H9 (cell line): ENCODE measurements at regions not wholly inside any gene's neighbourhood (a gene's known extent, or its start where the extent isn't known, plus 50 kb on each side); places are given as distances from the start of the nearest gene placed in this dataset.

Experiments
- DNase-seq: peaks from one replicate; pipeline ENCODE4 v3.0.0-alpha.2; 2017
- H2AFZ ChIP-seq: one replicate; pipeline ENCODE4 v1.6.1; 2013; ENCODE audit warnings: mild to moderate bottlenecking, low read length, control low read depth, moderate library complexity
- H2AK5ac ChIP-seq: 2 replicates; pipeline ENCODE4 v1.6.1; 2013; ENCODE audit warnings: low read length, control low read depth, mixed read lengths; ENCODE audit not compliant: insufficient read length
- H2BK120ac ChIP-seq: one replicate; pipeline ENCODE4 v1.6.1; 2013; ENCODE audit warnings: low read depth, mild to moderate bottlenecking, low read length, control low read depth, inconsistent platforms; ENCODE audit not compliant: poor library complexity, severe bottlenecking
- H2BK12ac ChIP-seq: 2 replicates; pipeline ENCODE4 v1.6.1; 2013; ENCODE audit warnings: low read length, control low read depth, mixed read lengths, low read depth; ENCODE audit not compliant: insufficient read length
- H2BK15ac ChIP-seq: 2 replicates; pipeline ENCODE4 v1.6.1; 2013; ENCODE audit warnings: low read depth, low read length, control low read depth
- H2BK20ac ChIP-seq: one replicate; pipeline ENCODE4 v1.6.1; 2013; ENCODE audit warnings: low read depth, mild to moderate bottlenecking, low read length, control low read depth, inconsistent platforms; ENCODE audit not compliant: poor library complexity, severe bottlenecking
- H2BK5ac ChIP-seq: 2 replicates; pipeline ENCODE4 v1.6.1; 2013; ENCODE audit warnings: low read length, control low read depth, mixed read lengths; ENCODE audit not compliant: insufficient read length
- H3K14ac ChIP-seq: 2 replicates; pipeline ENCODE4 v1.6.1; 2013; ENCODE audit warnings: low read length, control low read depth; ENCODE audit not compliant: insufficient read depth
- H3K18ac ChIP-seq: 2 replicates; pipeline ENCODE4 v1.6.1; 2013; ENCODE audit warnings: low read depth, mild to moderate bottlenecking, mixed read lengths, low read length, control low read depth; ENCODE audit not compliant: insufficient read length
- H3K23ac ChIP-seq: 2 replicates; pipeline ENCODE4 v1.6.1; 2013; ENCODE audit warnings: low read length, control low read depth, mixed read lengths, low read depth; ENCODE audit not compliant: insufficient read length
- H3K23me2 ChIP-seq: 2 replicates; pipeline ENCODE4 v1.6.1; 2013; ENCODE audit warnings: low read depth, mild to moderate bottlenecking, mixed read lengths, low read length, control low read depth; ENCODE audit not compliant: insufficient read length, poor library complexity, severe bottlenecking
- H3K27ac ChIP-seq: 2 replicates; pipeline ENCODE4 v1.5.1; 2013; ENCODE audit warnings: low read length, control low read depth, mixed read lengths, low read depth; ENCODE audit not compliant: insufficient read length
- H3K27me3 ChIP-seq: 2 replicates; pipeline ENCODE4 v1.6.1; 2013; ENCODE audit warnings: low read length, control low read depth, inconsistent platforms; ENCODE audit not compliant: insufficient read depth
- H3K4ac ChIP-seq: 2 replicates; pipeline ENCODE4 v1.6.1; 2013; ENCODE audit warnings: low read depth, mild to moderate bottlenecking, control low read depth, inconsistent platforms, low read length, moderate library complexity
- H3K4me1 ChIP-seq: 2 replicates; pipeline ENCODE4 v1.6.1; 2013; ENCODE audit warnings: low read length, control low read depth, inconsistent platforms; ENCODE audit not compliant: insufficient read depth
- H3K4me2 ChIP-seq: 2 replicates; pipeline ENCODE4 v1.6.1; 2013; ENCODE audit warnings: low read length, control low read depth, mixed read lengths; ENCODE audit not compliant: insufficient read length, insufficient read depth
- H3K56ac ChIP-seq: 2 replicates; pipeline ENCODE4 v1.6.1; 2013; ENCODE audit warnings: low read depth, mild to moderate bottlenecking, mixed read lengths, low read length, control low read depth; ENCODE audit not compliant: insufficient read length
- H3K79me1 ChIP-seq: 2 replicates; pipeline ENCODE4 v1.6.1; 2013; ENCODE audit warnings: low read depth, mild to moderate bottlenecking, moderate library complexity, low read length, control low read depth, inconsistent platforms; ENCODE audit not compliant: insufficient read depth, poor library complexity, severe bottlenecking
- H3K79me2 ChIP-seq: 2 replicates; pipeline ENCODE4 v1.6.1; 2013; ENCODE audit warnings: low read length, control low read depth, inconsistent platforms; ENCODE audit not compliant: insufficient read depth
- H3K9ac ChIP-seq: 2 replicates; pipeline ENCODE4 v1.6.1; 2013; ENCODE audit warnings: low read length, control low read depth, mixed read lengths; ENCODE audit not compliant: insufficient read length; ENCODE audit errors: extremely low read depth
- H3K9me3 ChIP-seq: one replicate; pipeline ENCODE4 v1.6.1; 2013; ENCODE audit warnings: low read depth, low read length, inconsistent platforms; ENCODE audit not compliant: control insufficient read depth
- H3T11ph ChIP-seq: one replicate; pipeline ENCODE4 v1.6.1; 2013; ENCODE audit warnings: mild to moderate bottlenecking, low read length, control low read depth, inconsistent platforms
- H4K20me1 ChIP-seq: one replicate; pipeline ENCODE4 v1.6.1; 2013; ENCODE audit not compliant: control insufficient read depth, insufficient read length, insufficient read depth
- H4K5ac ChIP-seq: 2 replicates; pipeline ENCODE4 v1.6.1; 2013; ENCODE audit warnings: low read depth, mild to moderate bottlenecking, mixed read lengths, low read length, control low read depth; ENCODE audit not compliant: insufficient read length
- H4K8ac ChIP-seq: replicated peaks from 2 replicates; pipeline ENCODE4 v1.6.1; 2013; ENCODE audit warnings: low read length, control low read depth, mixed read lengths, low read depth; ENCODE audit not compliant: insufficient read length
- H4K91ac ChIP-seq: 2 replicates; pipeline ENCODE4 v1.6.1; 2013; ENCODE audit warnings: low read depth, mild to moderate bottlenecking, moderate library complexity, mixed read lengths, low read length, control low read depth; ENCODE audit not compliant: insufficient read length
- H3K27ac Mint-ChIP-seq, 3 experiments: 2 replicates in 2 of 3; 3 replicates in 1 of 3; pipeline ENCODE4 v1.8.0; 2020 to 2021; ENCODE audit warnings: mixed read lengths in 3 of 3, mild to moderate bottlenecking in 1 of 3, moderate library complexity in 1 of 3
- H3K27me3 Mint-ChIP-seq: 2 replicates; pipeline ENCODE4 v1.8.0; 2021; ENCODE audit warnings: low read depth, mild to moderate bottlenecking, moderate library complexity, mixed read lengths
- H3K36me3 Mint-ChIP-seq, 3 experiments: 2 replicates in 2 of 3; 3 replicates in 1 of 3; pipeline ENCODE4 v1.8.0; 2020 to 2021; ENCODE audit warnings: low read depth in 3 of 3, mixed read lengths in 3 of 3; ENCODE audit not compliant: insufficient read depth in 1 of 3
- H3K4me1 Mint-ChIP-seq, 2 experiments: 2 replicates each; pipeline ENCODE4 v1.8.0; 2020; ENCODE audit warnings: mixed read lengths in 2 of 2
- H3K4me3 Mint-ChIP-seq, 2 experiments: 2 replicates in 1 of 2; 3 replicates in 1 of 2; pipeline ENCODE4 v1.8.0; 2020 to 2021; ENCODE audit warnings: mild to moderate bottlenecking in 2 of 2, mixed read lengths in 2 of 2, moderate library complexity in 1 of 2
- H3K9me3 Mint-ChIP-seq, 2 experiments: 2 replicates in 1 of 2; 3 replicates in 1 of 2; pipeline ENCODE4 v1.8.0; 2020; ENCODE audit warnings: mild to moderate bottlenecking in 2 of 2, mixed read lengths in 2 of 2, moderate library complexity in 1 of 2
- CTCF ChIP-seq: fragments of 200-600 bp; sonication (generic); conservative IDR thresholded peaks from 3 replicates; pipeline ENCODE4 v1.8.0; 2021; ENCODE audit warnings: antibody characterized with exemption, mild to moderate bottlenecking
- WGBS: extraction: QIAGEN DNeasy Blood & Tissue Kit; methylation state at CpG from one replicate; pipeline ENCODE4 v1.1.7; 2013; ENCODE audit warnings: missing lambda C conversion rate, low lambda C conversion rate, mixed read lengths; ENCODE audit not compliant: insufficient read length; ENCODE audit errors: extremely low coverage; 5-methylcytosine and 5-hydroxymethylcytosine counted together

- TF ChIP-seq CTCF: no peak
- H3K9me3 Mint-ChIP-seq: no peaks in the 10 kb centered on the region
Observed at GRCh38 chr12:60333461-60333860, 737.6 kb downstream of the SLC16A7 start.

More at GRCh38 chr12:60333461-60333860, 737.6 kb downstream of the SLC16A7 start:
- Histone ChIP-seq H3K27me3 (no peaks in the 10 kb centered on the region), H3K56ac (no peak overlapping the region), H2BK15ac (no peak overlapping the region), H4K8ac (no peak overlapping the region), H3T11ph (no peak overlapping the region), H4K91ac (no peak overlapping the region), H3K9me3 (no peaks in the 10 kb centered on the region), H3K9ac (no peak overlapping the region), H3K23ac (no peak overlapping the region), H4K20me1 (no peaks in the 10 kb centered on the region), H2BK120ac (no peak overlapping the region), H2AK5ac (no peak overlapping the region), H2BK12ac (no peak overlapping the region), H3K23me2 (no peaks in the 10 kb centered on the region), H2AFZ (no peak overlapping the region), H3K14ac (no peak overlapping the region), H3K79me2 (no peaks in the 10 kb centered on the region), H3K27ac (no peak overlapping the region), H4K5ac (no peak overlapping the region), H2BK20ac (no peak overlapping the region), H2BK5ac (no peak overlapping the region), H3K79me1 (no peaks in the 10 kb centered on the region), H3K18ac (no peak overlapping the region), H3K4me2 (no peak overlapping the region), H3K4ac (no peak overlapping the region), H3K4me1 (no peaks in the 10 kb centered on the region)
- H3K4me1 Mint-ChIP-seq: peaks cover 0 to 4% of the 10 kb centered on the region in 2 experiments; a peak in 1 of 4 replicates
- no peak overlapping the region for H3K27ac Mint-ChIP-seq
- DNase-seq: no peak
- H3K36me3 Mint-ChIP-seq: no peaks in the 10 kb centered on the region
- WGBS: no CpG with 5 or more reads among the region's 6 CpGs
- H3K4me3 Mint-ChIP-seq: no peak overlapping the region
- H3K27me3 Mint-ChIP-seq: no peaks in the 10 kb centered on the region
